HG03097 (cell line): ENCODE measurements at regions not wholly inside any gene's neighbourhood (a gene's known extent, or its start where the extent isn't known, plus 50 kb on each side); places are given as distances from the start of the nearest gene placed in this dataset.

ENCODE experiments used
- ATAC-seq: cut with Tn5 transposase; IDR thresholded peaks from one replicate; pipeline ENCODE4 v1.9.1; 2021; ENCODE audit not compliant: unreplicated experiment, low FRiP score

DNA sequence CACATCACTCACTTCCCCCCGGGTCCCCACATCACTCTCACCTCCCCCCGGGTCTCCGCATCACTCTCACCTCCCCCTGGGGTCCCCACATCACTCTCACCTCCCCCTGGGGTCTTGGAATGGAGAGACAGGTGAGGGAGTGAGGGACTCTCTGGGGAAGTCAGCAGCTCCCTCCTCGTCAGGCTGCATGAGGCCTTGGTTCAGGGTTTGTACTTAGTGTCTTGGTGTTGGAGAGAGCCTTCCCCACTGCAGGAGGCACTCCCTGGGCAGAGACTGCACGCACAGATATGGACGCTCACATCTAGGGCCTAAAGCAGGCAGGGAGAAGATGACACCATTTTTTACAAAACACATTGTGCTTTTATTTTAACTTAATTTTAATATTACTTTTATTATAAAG is 56.5 kb upstream of the IRX4 start:
- ATAC-seq, result no peak

DNA sequence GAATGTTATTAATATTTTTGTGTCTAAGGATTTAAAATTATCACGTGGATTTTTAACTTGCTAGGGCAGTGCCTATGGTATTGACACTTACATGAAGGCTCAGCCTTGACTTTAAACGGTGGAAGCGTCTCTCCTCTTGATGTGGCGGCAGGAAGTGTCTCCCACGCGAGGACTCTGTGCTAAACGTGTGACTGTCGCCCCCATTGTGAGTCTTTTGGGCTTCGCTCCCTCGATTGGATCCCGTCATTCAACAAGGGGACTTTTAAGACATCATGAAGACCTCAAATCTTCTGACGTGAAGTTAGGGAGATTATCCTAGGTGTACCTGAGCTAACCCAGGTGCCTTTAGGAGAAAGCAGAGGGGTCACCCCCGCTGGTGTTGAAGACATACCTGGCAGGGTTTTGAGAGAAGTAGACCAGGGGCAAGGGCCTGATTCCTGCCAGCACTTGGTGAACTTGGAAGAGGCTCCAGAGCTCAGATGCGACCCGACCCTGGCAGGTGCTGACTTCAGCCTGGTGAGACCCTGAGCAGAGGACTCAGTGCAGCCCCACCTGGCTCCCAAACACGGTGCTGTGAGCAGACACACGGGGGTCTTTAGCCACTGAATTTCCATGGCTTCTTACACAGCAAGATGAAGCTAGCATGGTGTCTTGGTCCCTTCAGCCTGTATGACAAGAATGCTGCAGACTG is 55.7 kb upstream of the IRX4 start:
- ATAC-seq, result no peak

DNA sequence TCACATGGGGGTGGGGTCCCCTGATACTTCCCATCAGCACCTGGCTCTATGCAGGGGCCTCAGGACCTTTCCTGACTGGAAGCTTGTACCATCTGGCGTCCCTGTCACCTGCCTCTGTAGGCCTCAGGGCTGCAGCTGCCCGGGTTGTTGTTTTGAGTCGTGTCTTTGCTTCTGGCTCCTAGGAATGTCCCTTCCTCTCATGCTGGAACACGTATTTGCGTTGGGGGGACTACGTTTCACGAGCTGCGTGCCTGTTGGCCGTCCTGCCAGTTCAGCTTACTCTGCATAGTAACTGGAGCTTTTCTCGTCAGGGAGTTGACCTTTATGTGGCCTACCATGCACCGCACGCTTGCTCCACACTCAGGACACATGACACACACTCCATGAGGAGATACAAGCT is 54.9 kb upstream of the IRX4 start:
- ATAC-seq, result no peak

DNA sequence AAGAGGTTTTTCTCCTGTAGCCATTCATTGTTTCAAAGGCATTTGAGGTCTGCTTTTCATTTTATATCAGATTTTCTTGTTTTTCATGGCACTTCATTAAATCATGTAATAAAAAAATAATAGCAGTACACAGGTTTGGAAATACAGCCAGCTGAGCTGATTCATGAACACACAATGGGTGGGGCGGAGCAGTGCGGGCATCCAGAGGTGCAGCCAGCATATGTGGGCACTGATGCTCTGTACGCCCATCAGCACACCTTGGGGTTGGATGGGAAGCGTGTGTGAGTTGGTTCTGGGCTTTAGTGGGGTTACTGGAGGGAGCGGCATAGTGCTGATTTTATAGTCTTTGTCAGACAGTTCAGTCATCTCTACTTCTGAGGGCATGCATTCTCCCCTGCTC is 54.2 kb upstream of the IRX4 start:
- no peak for ATAC-seq

DNA sequence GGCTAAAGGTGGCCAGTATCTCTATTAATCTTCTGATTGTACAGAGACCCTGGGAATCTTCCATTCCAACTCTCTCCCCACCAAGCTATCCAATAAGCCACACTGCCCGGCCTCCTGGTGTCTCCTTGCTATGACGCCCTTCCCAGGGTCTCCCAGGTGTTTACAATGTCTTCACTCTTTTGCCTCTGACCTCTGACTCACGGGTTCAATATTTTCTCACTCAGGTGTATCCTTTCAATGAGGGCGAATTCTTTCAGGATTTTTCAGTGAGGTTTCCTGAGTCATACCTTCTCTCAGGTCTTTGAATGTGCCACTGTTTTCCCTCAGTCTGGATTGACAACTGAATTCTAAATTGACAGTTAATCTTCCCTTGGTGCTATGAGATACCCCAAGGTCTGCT is 53.7 kb upstream of the IRX4 start:
- no peak for ATAC-seq

DNA sequence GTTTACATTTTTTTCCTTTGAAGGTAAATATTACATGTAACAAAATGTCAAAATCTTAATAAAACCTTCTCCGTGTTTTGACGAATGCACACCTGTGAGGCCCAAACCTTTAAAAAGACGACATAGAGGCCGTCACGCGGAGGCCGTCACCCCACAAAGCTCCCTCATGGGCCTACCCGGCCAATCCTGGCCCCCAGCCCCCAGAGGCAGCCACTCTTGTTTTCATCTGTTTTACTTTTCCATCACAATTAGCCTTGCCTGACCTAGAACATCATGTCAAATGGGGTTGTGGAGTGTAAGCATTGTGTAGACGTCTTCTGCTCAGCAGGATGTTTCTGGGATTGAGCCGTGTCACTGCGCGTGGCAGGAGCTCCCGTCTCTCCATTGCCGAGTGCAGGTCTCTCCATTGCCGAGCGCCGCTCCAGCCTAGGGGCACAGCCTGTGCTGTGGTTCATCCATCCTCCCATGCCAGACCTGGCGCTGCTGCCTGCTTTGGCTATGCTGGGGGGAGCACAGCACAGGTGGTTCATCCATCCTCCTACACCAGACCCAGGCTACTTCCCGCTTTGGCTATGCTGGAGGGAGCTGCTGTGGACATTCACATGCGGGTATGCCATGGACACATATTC is 52.2 kb upstream of the IRX4 start:
- ATAC-seq, result no peak

DNA sequence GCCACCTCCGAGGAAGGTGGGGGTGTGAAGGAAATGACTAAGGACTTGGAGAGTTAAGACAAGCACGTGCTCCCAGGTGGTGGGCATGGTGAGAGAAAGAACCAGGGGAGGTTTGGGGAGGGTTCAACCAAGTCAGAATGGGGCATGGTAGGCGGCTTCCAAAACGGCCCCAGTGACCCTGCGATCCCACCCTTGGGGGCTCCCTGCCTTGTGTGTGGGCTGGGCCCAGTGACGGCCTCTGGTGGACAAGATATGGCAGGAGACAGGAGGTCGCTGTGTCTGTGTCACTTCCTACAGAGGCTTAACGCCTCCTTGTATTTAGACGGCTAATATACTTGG is 51.3 kb upstream of the IRX4 start:
- no peak for ATAC-seq

DNA sequence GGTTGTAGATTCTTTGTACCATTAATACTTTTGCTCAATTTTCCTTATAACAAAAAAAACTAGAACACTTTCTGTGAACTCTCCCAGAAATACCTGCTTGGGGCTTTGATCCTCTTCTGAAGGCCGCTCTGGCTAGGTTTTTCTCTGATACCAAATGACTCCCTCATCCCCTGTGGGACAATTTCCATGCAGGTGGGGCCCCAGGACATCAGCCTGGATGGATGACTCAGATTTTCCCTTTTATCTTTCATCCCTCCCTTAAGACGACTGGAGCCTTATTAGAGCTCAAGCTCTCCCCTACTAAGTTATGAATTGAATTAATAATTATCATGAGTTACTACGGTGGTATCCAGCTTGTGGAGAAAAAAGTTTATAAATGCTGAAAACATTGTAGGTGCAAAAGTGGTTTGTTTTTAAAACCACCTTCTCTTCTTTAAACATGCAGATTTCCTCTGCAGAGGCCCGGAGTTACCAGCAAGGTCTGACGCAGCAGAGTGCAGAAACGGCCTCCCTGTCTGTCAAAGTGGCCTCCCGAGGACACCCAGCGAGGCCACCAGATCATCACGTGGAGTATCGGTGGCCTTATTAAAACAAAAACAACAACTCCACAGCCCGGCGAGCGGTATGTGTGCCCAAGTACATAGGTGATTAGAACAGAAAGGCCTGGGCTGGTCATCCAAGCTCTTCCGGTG is 50.8 kb upstream of the IRX4 start:
- ATAC-seq, result no peak
